Gastrocnemius medialis (tissue), 4 donors: ENCODE measurements at regions not wholly inside any gene's neighbourhood (a gene's known extent, or its start where the extent isn't known, plus 50 kb on each side); places are given as distances from the start of the nearest gene placed in this dataset.

Source experiments
- ATAC-seq, 2 donors: fragments of 150-250 bp; one replicate each; pipeline ENCODE4 v1.9.1; 2016
- DNase-seq, 2 donors: peaks; one replicate each; pipeline ENCODE4 v3.0.0-alpha.2; 2019
- H3K27ac ChIP-seq, 4 donors: fragments of 200-600 bp; sonication (generic); 1 replicate in 1 of 4; 2 replicates in 3 of 4; pipeline ENCODE4 v1.5.1; 2016 to 2018; ENCODE audit warnings: mild to moderate bottlenecking in 2 of 4, moderate library complexity in 1 of 4
- H3K27me3 ChIP-seq, 3 donors: fragments of 200-600 bp; sonication (generic) in 2 of 3; 1 replicate in 1 of 3; 2 replicates in 2 of 3; pipeline versions ENCODE4 v1.5.1 to v1.6.0; 2016 to 2019; ENCODE audit warnings: mild to moderate bottlenecking in 1 of 3, moderate library complexity in 1 of 3
- H3K36me3 ChIP-seq, 2 donors: fragments of 200-600 bp; sonication (generic) in 1 of 2; one replicate each; pipeline ENCODE4 v1.5.1; 2017 to 2018
- H3K4me1 ChIP-seq, 2 donors: fragments of 200-600 bp; sonication (generic) in 1 of 2; one replicate each; pipeline ENCODE4 v1.5.1; 2016 to 2017; ENCODE audit warnings: mild to moderate bottlenecking in 2 of 2
- H3K4me3 ChIP-seq, 4 donors: fragments of 200-600 bp; sonication (generic) in 3 of 4; 1 replicate in 1 of 4; 2 replicates in 3 of 4; pipeline ENCODE4 v1.5.1; 2016 to 2019; ENCODE audit warnings: mild to moderate bottlenecking in 2 of 4
- H3K9me3 ChIP-seq, 3 donors: fragments of 200-600 bp; sonication (generic) in 2 of 3; 1 replicate in 1 of 3; 2 replicates in 2 of 3; pipeline ENCODE4 v1.5.1; 2016 to 2019
- CTCF ChIP-seq, 5 experiments: fragments of 450-650 bp in 3 of 5; fragments of 200-600 bp in 2 of 5; sonication (generic) in 2 of 5; IDR thresholded peaks in 4 of 5; conservative IDR thresholded peaks in 1 of 5; 1 replicate in 4 of 5; 2 replicates in 1 of 5; pipeline ENCODE4 v1.5.1; 2016 to 2019; ENCODE audit warnings: antibody characterized with exemption in 5 of 5, mild to moderate bottlenecking in 3 of 5, moderate library complexity in 3 of 5
- POLR2A ChIP-seq, 2 donors: fragments of 450-650 bp; IDR thresholded peaks; one replicate each; pipeline ENCODE4 v1.6.1; 2017; ENCODE audit warnings: antibody characterized with exemption in 2 of 2, mild to moderate bottlenecking in 2 of 2, moderate library complexity in 2 of 2
- in situ Hi-C, 4 donors: fragments of 200-750 bp; cut with MboI; loops; one replicate each; pipeline versions ENCODE4 v1.15.0 to v1.8.0; 2017; ENCODE audit warnings: low sequenced_read_pairs in 4 of 4
- intact Hi-C: fragments of 100-400 bp; cut with DNase I; formaldehyde crosslinking; loops from one replicate; pipeline ENCODE4 v1.15.1; 2023; ENCODE audit warnings: low total_unique reads

DNA sequence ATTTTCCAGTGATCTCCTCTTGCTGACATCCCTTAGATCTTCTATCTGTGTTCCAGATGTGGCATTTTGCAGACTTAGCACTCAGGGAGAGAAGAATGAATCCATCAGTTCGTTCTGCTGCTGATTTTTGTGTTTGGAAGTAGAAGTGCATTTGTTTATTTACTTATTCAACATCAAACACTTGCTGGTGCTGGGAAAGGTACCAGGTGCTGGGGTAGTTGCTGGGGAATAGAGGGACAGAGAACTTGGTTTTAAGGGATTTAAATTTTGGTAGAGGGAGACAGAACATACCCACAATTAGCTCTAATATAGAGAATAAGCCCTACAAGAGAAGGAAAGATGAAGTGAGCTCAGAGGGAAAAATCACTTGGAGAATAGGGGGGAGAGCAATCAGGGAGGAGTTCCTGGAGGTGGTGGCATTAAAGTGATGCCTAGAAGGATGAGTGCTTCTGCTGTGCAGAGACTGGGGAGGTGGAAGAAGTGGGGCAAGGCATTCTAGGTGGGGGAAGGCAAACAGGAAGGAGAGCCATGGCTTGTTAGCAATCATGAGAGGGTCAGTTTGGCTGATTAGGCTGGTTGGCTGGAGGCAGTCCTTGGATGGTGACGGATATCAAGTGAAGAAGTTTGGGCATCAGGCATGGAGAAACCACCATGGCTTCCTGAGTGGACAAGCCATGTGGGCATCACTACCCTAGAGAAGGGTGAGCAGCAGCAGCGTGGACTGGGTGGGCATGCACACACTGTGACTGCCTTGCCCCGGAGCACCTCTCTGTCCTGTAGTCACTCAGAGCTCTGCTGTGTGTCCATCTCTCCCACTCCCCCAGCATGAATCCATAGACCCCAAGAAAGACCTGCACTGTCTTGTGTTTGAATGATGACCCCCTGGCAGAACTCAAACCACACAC is 197.3 kb downstream of the OPA1 start:
- no peak for TF ChIP-seq CTCF (IDR thresholded peaks at IDR 0.05 in 4 of 5, conservative IDR thresholded peaks at IDR 0.05 in 1 of 5)
- TF ChIP-seq POLR2A (IDR thresholded peaks at IDR 0.05): no peak
- H3K4me1 ChIP-seq: peaks cover 7 to 8% of the 10 kb centered on the region in 2 donors
- DNase-seq (no peak), ATAC-seq (no peak)
- no peaks in the 10 kb centered on the region for H3K36me3 ChIP-seq
- H3K27me3 ChIP-seq: no peaks in the 10 kb centered on the region
- H3K9me3 ChIP-seq: no peaks in the 10 kb centered on the region
- no peak overlapping the region for H3K27ac ChIP-seq
- intact Hi-C loops (no loop called here), in situ Hi-C loops (loop anchor here in 1 of 4 donors (25.0 kb wide), 1 partner anchor 197 kb away; no protein-coding TSS in a partner anchor)
- no peak overlapping the region for H3K4me3 ChIP-seq

DNA sequence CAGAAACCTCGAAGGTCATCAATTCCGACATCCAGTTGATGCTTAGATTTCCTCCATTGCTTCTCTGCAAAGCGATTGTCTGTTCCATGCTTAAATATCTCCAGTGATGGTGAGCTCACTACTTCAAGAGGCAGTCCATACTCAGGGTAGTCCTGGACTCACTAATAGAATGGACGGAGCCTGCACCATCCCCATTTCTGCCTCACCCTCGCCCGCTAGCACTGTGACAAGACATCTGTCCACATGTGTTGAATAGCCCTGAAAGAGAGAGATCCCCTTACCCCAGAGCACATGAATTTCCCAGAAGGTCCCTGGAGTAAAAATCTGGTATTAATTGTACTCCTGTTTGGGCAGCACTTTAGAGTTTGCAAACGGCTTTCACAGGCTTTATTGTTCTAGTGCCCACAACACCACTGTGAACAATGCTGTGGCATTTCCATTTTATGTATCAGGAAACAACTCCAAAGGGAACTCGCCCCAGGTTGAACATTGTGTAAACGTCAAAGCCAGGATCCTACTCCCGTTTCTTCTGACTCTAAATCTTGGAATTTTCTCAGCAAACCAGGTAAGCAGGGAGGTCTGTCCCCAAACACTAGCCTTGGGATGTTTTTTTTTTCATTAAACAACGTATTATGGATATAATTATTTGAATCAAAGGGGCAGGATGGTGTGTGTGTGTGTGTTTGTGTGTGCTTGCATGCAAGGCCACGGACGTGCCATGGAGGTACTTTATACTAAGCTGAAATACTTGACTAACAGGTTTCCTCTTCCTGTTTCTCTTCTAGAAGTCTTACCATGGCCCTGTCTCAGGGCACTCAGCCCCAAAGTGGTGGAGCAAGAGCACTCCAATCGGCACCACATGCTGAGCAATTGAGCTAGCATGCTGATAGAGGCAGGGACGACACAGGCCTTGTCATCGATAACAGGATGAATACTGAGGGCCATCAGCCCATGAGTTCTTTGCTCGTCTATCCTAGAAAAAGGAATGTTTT is 198.3 kb downstream of the OPA1 start:
- H3K36me3 ChIP-seq: no peaks in the 10 kb centered on the region
- H3K9me3 ChIP-seq: no peaks in the 10 kb centered on the region
- in situ Hi-C loops: loop anchor here in 1 of 4 donors (25.0 kb wide), 1 partner anchor 196 kb away; no protein-coding TSS in a partner anchor
- no peak for DNase-seq
- no peak overlapping the region for H3K4me3 ChIP-seq
- intact Hi-C loops: no loop called here
- ATAC-seq: no peak
- H3K27ac ChIP-seq: no peak overlapping the region
- peaks cover 7 to 8% of the 10 kb centered on the region in 2 donors for H3K4me1 ChIP-seq
- no peak for TF ChIP-seq POLR2A (IDR thresholded peaks at IDR 0.05)
- no peak for TF ChIP-seq CTCF (IDR thresholded peaks at IDR 0.05 in 4 of 5, conservative IDR thresholded peaks at IDR 0.05 in 1 of 5)
- H3K27me3 ChIP-seq: no peaks in the 10 kb centered on the region

- no peak for DNase-seq
- TF ChIP-seq POLR2A (IDR thresholded peaks at IDR 0.05) (no peak), CTCF (IDR thresholded peaks at IDR 0.05 in 4 of 5, conservative IDR thresholded peaks at IDR 0.05 in 1 of 5) (no peak)
- Histone ChIP-seq H3K9me3 (no peaks in the 10 kb centered on the region), H3K27me3 (no peaks in the 10 kb centered on the region), H3K4me1 (peaks cover 5 to 6% of the 10 kb centered on the region in 2 donors), H3K27ac (no peak overlapping the region), H3K4me3 (no peak overlapping the region), H3K36me3 (no peaks in the 10 kb centered on the region)
- in situ Hi-C loops (loop anchor here in 1 of 4 donors (25.0 kb wide), 1 partner anchor 194 kb away; no protein-coding TSS in a partner anchor), intact Hi-C loops (no loop called here)
- no peak for ATAC-seq
These were observed 200.1 kb downstream of the OPA1 start for GRCh38 chr3:193793123-193793522.

- TF ChIP-seq CTCF (IDR thresholded peaks at IDR 0.05 in 4 of 5, conservative IDR thresholded peaks at IDR 0.05 in 1 of 5) (no peak), POLR2A (IDR thresholded peaks at IDR 0.05) (no peak)
- no peak overlapping the region for H3K27ac ChIP-seq
- DNase-seq (no peak), ATAC-seq (no peak)
- H3K36me3 ChIP-seq: no peaks in the 10 kb centered on the region
- no peaks in the 10 kb centered on the region for H3K4me1 ChIP-seq
- no peak overlapping the region for H3K4me3 ChIP-seq
- no peaks in the 10 kb centered on the region for H3K9me3 ChIP-seq
- in situ Hi-C loops: loop anchor here in 1 of 4 donors (25.0 kb wide), 1 partner anchor 193 kb away; no protein-coding TSS in a partner anchor
- H3K27me3 ChIP-seq: no peaks in the 10 kb centered on the region
- intact Hi-C loops: no loop called here
These were observed 201.2 kb downstream of the OPA1 start for GRCh38 chr3:193794002-193794881.
